H9 (cell line): ENCODE measurements at regions not wholly inside any gene's neighbourhood (a gene's known extent, or its start where the extent isn't known, plus 50 kb on each side); places are given as distances from the start of the nearest gene placed in this dataset.

Experiments used
- DNase-seq: peaks from one replicate; pipeline ENCODE4 v3.0.0-alpha.2; 2017
- H2AFZ ChIP-seq: one replicate; pipeline ENCODE4 v1.6.1; 2013; ENCODE audit warnings: mild to moderate bottlenecking, low read length, control low read depth, moderate library complexity
- H2AK5ac ChIP-seq: 2 replicates; pipeline ENCODE4 v1.6.1; 2013; ENCODE audit warnings: low read length, control low read depth, mixed read lengths; ENCODE audit not compliant: insufficient read length
- H2BK120ac ChIP-seq: one replicate; pipeline ENCODE4 v1.6.1; 2013; ENCODE audit warnings: low read depth, mild to moderate bottlenecking, low read length, control low read depth, inconsistent platforms; ENCODE audit not compliant: poor library complexity, severe bottlenecking
- H2BK12ac ChIP-seq: 2 replicates; pipeline ENCODE4 v1.6.1; 2013; ENCODE audit warnings: low read length, control low read depth, mixed read lengths, low read depth; ENCODE audit not compliant: insufficient read length
- H2BK15ac ChIP-seq: 2 replicates; pipeline ENCODE4 v1.6.1; 2013; ENCODE audit warnings: low read depth, low read length, control low read depth
- H2BK20ac ChIP-seq: one replicate; pipeline ENCODE4 v1.6.1; 2013; ENCODE audit warnings: low read depth, mild to moderate bottlenecking, low read length, control low read depth, inconsistent platforms; ENCODE audit not compliant: poor library complexity, severe bottlenecking
- H2BK5ac ChIP-seq: 2 replicates; pipeline ENCODE4 v1.6.1; 2013; ENCODE audit warnings: low read length, control low read depth, mixed read lengths; ENCODE audit not compliant: insufficient read length
- H3K14ac ChIP-seq: 2 replicates; pipeline ENCODE4 v1.6.1; 2013; ENCODE audit warnings: low read length, control low read depth; ENCODE audit not compliant: insufficient read depth
- H3K18ac ChIP-seq: 2 replicates; pipeline ENCODE4 v1.6.1; 2013; ENCODE audit warnings: low read depth, mild to moderate bottlenecking, mixed read lengths, low read length, control low read depth; ENCODE audit not compliant: insufficient read length
- H3K23ac ChIP-seq: 2 replicates; pipeline ENCODE4 v1.6.1; 2013; ENCODE audit warnings: low read length, control low read depth, mixed read lengths, low read depth; ENCODE audit not compliant: insufficient read length
- H3K23me2 ChIP-seq: 2 replicates; pipeline ENCODE4 v1.6.1; 2013; ENCODE audit warnings: low read depth, mild to moderate bottlenecking, mixed read lengths, low read length, control low read depth; ENCODE audit not compliant: insufficient read length, poor library complexity, severe bottlenecking
- H3K27ac ChIP-seq: 2 replicates; pipeline ENCODE4 v1.5.1; 2013; ENCODE audit warnings: low read length, control low read depth, mixed read lengths, low read depth; ENCODE audit not compliant: insufficient read length
- H3K27me3 ChIP-seq: 2 replicates; pipeline ENCODE4 v1.6.1; 2013; ENCODE audit warnings: low read length, control low read depth, inconsistent platforms; ENCODE audit not compliant: insufficient read depth
- H3K4ac ChIP-seq: 2 replicates; pipeline ENCODE4 v1.6.1; 2013; ENCODE audit warnings: low read depth, mild to moderate bottlenecking, control low read depth, inconsistent platforms, low read length, moderate library complexity
- H3K4me1 ChIP-seq: 2 replicates; pipeline ENCODE4 v1.6.1; 2013; ENCODE audit warnings: low read length, control low read depth, inconsistent platforms; ENCODE audit not compliant: insufficient read depth
- H3K4me2 ChIP-seq: 2 replicates; pipeline ENCODE4 v1.6.1; 2013; ENCODE audit warnings: low read length, control low read depth, mixed read lengths; ENCODE audit not compliant: insufficient read length, insufficient read depth
- H3K56ac ChIP-seq: 2 replicates; pipeline ENCODE4 v1.6.1; 2013; ENCODE audit warnings: low read depth, mild to moderate bottlenecking, mixed read lengths, low read length, control low read depth; ENCODE audit not compliant: insufficient read length
- H3K79me1 ChIP-seq: 2 replicates; pipeline ENCODE4 v1.6.1; 2013; ENCODE audit warnings: low read depth, mild to moderate bottlenecking, moderate library complexity, low read length, control low read depth, inconsistent platforms; ENCODE audit not compliant: insufficient read depth, poor library complexity, severe bottlenecking
- H3K79me2 ChIP-seq: 2 replicates; pipeline ENCODE4 v1.6.1; 2013; ENCODE audit warnings: low read length, control low read depth, inconsistent platforms; ENCODE audit not compliant: insufficient read depth
- H3K9ac ChIP-seq: 2 replicates; pipeline ENCODE4 v1.6.1; 2013; ENCODE audit warnings: low read length, control low read depth, mixed read lengths; ENCODE audit not compliant: insufficient read length; ENCODE audit errors: extremely low read depth
- H3K9me3 ChIP-seq: one replicate; pipeline ENCODE4 v1.6.1; 2013; ENCODE audit warnings: low read depth, low read length, inconsistent platforms; ENCODE audit not compliant: control insufficient read depth
- H3T11ph ChIP-seq: one replicate; pipeline ENCODE4 v1.6.1; 2013; ENCODE audit warnings: mild to moderate bottlenecking, low read length, control low read depth, inconsistent platforms
- H4K20me1 ChIP-seq: one replicate; pipeline ENCODE4 v1.6.1; 2013; ENCODE audit not compliant: control insufficient read depth, insufficient read length, insufficient read depth
- H4K5ac ChIP-seq: 2 replicates; pipeline ENCODE4 v1.6.1; 2013; ENCODE audit warnings: low read depth, mild to moderate bottlenecking, mixed read lengths, low read length, control low read depth; ENCODE audit not compliant: insufficient read length
- H4K8ac ChIP-seq: replicated peaks from 2 replicates; pipeline ENCODE4 v1.6.1; 2013; ENCODE audit warnings: low read length, control low read depth, mixed read lengths, low read depth; ENCODE audit not compliant: insufficient read length
- H4K91ac ChIP-seq: 2 replicates; pipeline ENCODE4 v1.6.1; 2013; ENCODE audit warnings: low read depth, mild to moderate bottlenecking, moderate library complexity, mixed read lengths, low read length, control low read depth; ENCODE audit not compliant: insufficient read length
- H3K27ac Mint-ChIP-seq, 3 experiments: 2 replicates in 2 of 3; 3 replicates in 1 of 3; pipeline ENCODE4 v1.8.0; 2020 to 2021; ENCODE audit warnings: mixed read lengths in 3 of 3, mild to moderate bottlenecking in 1 of 3, moderate library complexity in 1 of 3
- H3K27me3 Mint-ChIP-seq: 2 replicates; pipeline ENCODE4 v1.8.0; 2021; ENCODE audit warnings: low read depth, mild to moderate bottlenecking, moderate library complexity, mixed read lengths
- H3K36me3 Mint-ChIP-seq, 3 experiments: 2 replicates in 2 of 3; 3 replicates in 1 of 3; pipeline ENCODE4 v1.8.0; 2020 to 2021; ENCODE audit warnings: low read depth in 3 of 3, mixed read lengths in 3 of 3; ENCODE audit not compliant: insufficient read depth in 1 of 3
- H3K4me1 Mint-ChIP-seq, 2 experiments: 2 replicates each; pipeline ENCODE4 v1.8.0; 2020; ENCODE audit warnings: mixed read lengths in 2 of 2
- H3K4me3 Mint-ChIP-seq, 2 experiments: 2 replicates in 1 of 2; 3 replicates in 1 of 2; pipeline ENCODE4 v1.8.0; 2020 to 2021; ENCODE audit warnings: mild to moderate bottlenecking in 2 of 2, mixed read lengths in 2 of 2, moderate library complexity in 1 of 2
- H3K9me3 Mint-ChIP-seq, 2 experiments: 2 replicates in 1 of 2; 3 replicates in 1 of 2; pipeline ENCODE4 v1.8.0; 2020; ENCODE audit warnings: mild to moderate bottlenecking in 2 of 2, mixed read lengths in 2 of 2, moderate library complexity in 1 of 2
- WGBS: extraction: QIAGEN DNeasy Blood & Tissue Kit; methylation state at CpG from one replicate; pipeline ENCODE4 v1.1.7; 2013; ENCODE audit warnings: missing lambda C conversion rate, low lambda C conversion rate, mixed read lengths; ENCODE audit not compliant: insufficient read length; ENCODE audit errors: extremely low coverage; 5-methylcytosine and 5-hydroxymethylcytosine counted together
- TF ChIP-seq, protein P1 (sequence below): fragments of 200-600 bp; sonication (generic); conservative IDR thresholded peaks from 3 replicates; pipeline ENCODE4 v1.8.0; 2021; ENCODE audit warnings: antibody characterized with exemption, mild to moderate bottlenecking

DNA sequence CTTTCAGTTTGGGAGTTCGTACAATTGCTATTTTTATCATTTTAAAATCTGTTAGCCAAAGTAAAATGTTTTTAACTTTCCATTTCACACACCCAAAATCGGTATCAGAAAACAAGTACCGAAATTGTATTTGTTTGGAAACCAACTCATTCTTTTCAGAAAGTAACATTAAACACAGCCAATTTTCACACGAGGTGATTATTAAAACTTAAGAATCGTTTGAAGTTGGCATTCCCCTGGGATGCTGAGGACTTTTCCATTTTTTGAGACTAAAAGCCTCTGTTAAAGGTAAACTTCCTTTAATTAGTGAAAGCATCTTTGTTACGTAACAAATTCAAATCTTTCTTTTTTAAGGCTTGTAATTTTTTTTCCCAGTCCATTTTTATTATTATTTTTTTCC lies 623.0 kb downstream of the VRK1 start:
- Histone ChIP-seq H3K18ac (no peak overlapping the region), H2AFZ (no peak overlapping the region), H4K5ac (no peak overlapping the region), H4K20me1 (no peaks in the 10 kb centered on the region), H3K27me3 (no peaks in the 10 kb centered on the region), H3K4me1 (no peaks in the 10 kb centered on the region; the same call in 1 of the 2 replicates), H4K91ac (no peak overlapping the region), H3K14ac (no peak overlapping the region), H3K56ac (no peak overlapping the region), H3K79me2 (no peaks in the 10 kb centered on the region), H3K4ac (no peak overlapping the region), H3K23ac (no peak overlapping the region), H3T11ph (no peak overlapping the region), H3K27ac (no peak overlapping the region), H2BK120ac (no peak overlapping the region), H2BK15ac (no peak overlapping the region), H2BK5ac (no peak overlapping the region), H4K8ac (no peak overlapping the region), H2AK5ac (no peak overlapping the region), H3K9me3 (no peaks in the 10 kb centered on the region), H2BK12ac (no peak overlapping the region), H3K4me2 (no peak overlapping the region), H3K9ac (no peak overlapping the region), H3K79me1 (no peaks in the 10 kb centered on the region), H2BK20ac (no peak overlapping the region), H3K23me2 (no peaks in the 10 kb centered on the region)
- no peak for DNase-seq
- TF ChIP-seq, protein P1, sequence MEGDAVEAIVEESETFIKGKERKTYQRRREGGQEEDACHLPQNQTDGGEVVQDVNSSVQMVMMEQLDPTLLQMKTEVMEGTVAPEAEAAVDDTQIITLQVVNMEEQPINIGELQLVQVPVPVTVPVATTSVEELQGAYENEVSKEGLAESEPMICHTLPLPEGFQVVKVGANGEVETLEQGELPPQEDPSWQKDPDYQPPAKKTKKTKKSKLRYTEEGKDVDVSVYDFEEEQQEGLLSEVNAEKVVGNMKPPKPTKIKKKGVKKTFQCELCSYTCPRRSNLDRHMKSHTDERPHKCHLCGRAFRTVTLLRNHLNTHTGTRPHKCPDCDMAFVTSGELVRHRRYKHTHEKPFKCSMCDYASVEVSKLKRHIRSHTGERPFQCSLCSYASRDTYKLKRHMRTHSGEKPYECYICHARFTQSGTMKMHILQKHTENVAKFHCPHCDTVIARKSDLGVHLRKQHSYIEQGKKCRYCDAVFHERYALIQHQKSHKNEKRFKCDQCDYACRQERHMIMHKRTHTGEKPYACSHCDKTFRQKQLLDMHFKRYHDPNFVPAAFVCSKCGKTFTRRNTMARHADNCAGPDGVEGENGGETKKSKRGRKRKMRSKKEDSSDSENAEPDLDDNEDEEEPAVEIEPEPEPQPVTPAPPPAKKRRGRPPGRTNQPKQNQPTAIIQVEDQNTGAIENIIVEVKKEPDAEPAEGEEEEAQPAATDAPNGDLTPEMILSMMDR, result no peak
- no CpG with 5 or more reads among the region's 6 CpGs for WGBS
- H3K4me1 Mint-ChIP-seq, result peaks cover 5 to 28% of the 10 kb centered on the region in 2 experiments
- H3K36me3 Mint-ChIP-seq, result no peaks in the 10 kb centered on the region
- no peak overlapping the region for H3K4me3 Mint-ChIP-seq
- peak overlapping the region in 1 of 3 experiments; percentile 39; a peak in 1 of 7 replicates for H3K27ac Mint-ChIP-seq
- H3K9me3 Mint-ChIP-seq, result no peaks in the 10 kb centered on the region
- H3K27me3 Mint-ChIP-seq, result peaks cover 4% of the 10 kb centered on the region
